GM12872 (cell line): ENCODE measurements at regions not wholly inside any gene's neighbourhood (a gene's known extent, or its start where the extent isn't known, plus 50 kb on each side); places are given as distances from the start of the nearest gene placed in this dataset.

Experiments
- TF ChIP-seq, protein P1 (sequence below): IDR thresholded peaks from 3 replicates; pipeline ENCODE4 v1.5.1; 2011; ENCODE audit warnings: low read depth, mild to moderate bottlenecking, low read length, moderate library complexity; ENCODE audit not compliant: insufficient read depth

DNA sequence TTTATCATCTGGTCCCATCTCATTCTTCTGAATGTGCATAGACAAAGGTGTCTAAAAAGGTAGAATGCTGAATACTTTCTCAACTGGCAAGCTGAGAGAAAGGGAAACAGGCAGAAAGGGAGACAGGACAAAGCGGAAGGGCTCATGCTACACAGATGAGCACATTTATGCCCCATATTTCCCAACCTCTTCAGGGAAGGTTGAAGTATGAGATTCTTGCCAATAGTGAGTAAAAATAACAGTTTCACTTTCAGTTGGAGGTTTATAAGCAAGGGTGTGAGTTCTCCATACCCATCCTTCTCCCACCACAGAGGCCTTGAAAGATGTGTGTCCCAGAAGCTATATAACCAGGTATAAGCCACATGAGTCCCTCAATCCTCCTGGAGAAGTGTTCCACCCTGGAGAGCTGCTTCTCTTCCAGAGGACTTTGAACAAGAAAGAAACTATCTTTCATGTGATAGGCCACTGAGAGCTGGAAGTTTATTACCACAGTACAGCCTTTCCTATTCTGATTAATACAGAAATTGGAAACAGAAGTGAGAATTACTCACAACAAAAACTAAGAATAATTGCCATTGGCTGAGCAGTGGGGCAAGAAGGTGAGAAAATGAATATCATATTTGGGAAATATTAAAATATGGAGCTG, 709.4 kb upstream of the NR2F2 start:
- TF ChIP-seq, protein P1, sequence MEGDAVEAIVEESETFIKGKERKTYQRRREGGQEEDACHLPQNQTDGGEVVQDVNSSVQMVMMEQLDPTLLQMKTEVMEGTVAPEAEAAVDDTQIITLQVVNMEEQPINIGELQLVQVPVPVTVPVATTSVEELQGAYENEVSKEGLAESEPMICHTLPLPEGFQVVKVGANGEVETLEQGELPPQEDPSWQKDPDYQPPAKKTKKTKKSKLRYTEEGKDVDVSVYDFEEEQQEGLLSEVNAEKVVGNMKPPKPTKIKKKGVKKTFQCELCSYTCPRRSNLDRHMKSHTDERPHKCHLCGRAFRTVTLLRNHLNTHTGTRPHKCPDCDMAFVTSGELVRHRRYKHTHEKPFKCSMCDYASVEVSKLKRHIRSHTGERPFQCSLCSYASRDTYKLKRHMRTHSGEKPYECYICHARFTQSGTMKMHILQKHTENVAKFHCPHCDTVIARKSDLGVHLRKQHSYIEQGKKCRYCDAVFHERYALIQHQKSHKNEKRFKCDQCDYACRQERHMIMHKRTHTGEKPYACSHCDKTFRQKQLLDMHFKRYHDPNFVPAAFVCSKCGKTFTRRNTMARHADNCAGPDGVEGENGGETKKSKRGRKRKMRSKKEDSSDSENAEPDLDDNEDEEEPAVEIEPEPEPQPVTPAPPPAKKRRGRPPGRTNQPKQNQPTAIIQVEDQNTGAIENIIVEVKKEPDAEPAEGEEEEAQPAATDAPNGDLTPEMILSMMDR: no peak

DNA sequence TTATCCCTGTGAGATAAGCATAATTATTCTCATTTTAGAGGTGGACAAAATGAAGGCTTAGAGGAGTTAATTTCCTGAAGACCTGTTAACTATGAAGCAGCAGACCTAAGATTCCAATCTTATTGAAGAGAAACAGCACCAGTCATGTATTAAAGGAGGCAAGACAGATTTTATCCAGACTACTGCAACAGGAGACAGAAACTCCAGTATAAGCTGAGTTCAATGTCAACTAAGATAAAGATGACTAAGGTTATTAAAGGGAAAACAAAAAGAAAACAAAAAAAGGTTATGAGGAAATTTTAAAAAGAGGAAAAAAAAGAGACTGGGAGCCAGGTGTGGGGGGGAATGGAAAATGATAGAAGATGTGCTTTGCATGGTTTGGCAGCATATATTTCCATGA, 707.7 kb upstream of the NR2F2 start:
- TF ChIP-seq, protein P1: no peak

DNA sequence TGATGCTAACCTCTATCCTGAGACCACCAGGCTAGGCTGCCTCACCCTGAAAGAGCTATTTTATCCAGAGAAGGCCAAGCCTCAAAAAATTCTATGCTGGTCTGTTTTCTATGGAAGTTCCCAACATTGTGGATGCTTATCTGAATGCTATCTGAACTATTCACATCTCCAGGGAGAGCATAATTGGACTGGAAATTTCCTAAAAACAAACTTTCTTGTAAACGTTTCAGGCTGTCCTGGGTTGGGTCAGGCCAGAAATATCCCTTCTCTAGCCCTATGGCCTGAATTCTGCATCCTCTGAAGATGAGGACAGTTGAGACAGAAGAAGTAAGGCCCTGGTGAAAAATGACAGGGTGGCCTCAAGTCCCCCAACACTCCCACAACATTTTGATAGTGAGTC, 706.4 kb upstream of the NR2F2 start:
- TF ChIP-seq, protein P1: no peak

DNA sequence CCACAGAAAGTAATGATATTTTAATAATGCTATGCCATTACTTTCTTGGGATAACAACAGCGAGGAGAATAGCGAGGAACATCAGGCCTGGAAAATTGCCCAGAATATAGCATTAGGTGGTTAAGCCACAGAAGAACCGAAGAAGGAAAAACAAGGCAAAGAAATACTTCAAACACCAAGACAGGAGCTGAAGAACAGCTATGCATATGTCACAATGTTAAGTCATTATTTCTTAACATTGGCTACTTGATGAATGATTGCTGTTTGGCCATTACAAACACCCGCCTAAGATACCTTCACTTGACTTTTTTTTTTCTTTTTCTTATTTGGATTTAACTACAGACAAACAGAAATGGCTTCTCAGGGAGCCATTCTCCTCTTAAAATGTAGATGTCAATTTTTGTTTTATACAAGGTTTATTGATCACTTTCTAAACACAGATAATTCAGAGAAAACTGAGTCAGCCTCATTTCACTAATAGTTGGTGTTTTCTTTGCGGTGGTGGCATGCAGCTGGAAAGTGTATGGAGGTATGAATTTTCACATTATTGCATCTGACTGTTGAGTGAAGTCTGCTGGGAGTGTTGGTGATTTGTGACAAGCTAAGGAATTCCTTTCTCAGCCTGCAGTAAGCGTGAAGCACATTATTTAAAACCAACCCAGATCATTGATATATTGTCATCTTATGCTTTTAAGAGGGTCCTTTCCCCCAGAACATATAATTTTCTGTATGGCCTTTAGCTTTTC, 705.7 kb upstream of the NR2F2 start:
- TF ChIP-seq, protein P1: no peak

DNA sequence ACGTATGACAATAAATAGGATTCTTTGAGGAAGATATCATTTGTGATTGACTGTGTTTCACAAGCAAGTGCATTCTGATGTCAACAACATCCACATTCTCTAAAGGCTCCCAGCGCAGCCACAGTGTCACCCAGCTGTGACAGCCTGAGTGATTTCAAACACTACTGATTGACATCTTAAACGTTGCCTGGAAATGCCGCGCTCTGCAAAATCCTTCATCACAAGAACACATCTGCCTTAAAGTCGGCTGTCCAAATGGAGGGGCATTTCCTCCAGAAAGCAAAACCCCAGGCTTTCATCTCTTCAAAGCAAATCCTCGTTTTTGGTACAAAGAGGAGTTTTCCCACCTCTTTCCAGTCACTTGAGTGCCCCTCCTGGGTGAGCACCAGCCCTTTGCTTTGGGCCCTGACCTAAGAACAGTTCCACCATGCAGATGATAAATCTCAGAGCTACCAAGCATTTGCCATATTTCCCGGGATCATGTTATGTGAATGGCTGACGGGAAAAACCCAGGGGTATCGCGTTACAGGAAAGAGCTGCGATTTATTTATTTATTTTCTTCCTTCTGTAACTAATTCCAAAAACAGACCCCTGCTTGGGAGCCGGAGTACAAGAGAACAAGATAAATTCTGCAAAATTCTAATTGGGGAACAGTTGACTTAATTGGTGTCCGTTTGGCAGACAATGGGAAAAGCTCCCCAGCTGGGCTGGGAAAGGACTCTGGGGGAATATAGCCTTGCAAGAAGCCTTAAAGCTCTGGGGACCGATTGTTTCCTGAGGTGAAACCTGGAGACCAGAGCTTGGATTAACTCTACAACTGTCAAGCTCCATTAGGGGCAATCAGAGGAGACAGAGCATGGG, 703.8 kb upstream of the NR2F2 start:
- TF ChIP-seq, protein P1: no peak

DNA sequence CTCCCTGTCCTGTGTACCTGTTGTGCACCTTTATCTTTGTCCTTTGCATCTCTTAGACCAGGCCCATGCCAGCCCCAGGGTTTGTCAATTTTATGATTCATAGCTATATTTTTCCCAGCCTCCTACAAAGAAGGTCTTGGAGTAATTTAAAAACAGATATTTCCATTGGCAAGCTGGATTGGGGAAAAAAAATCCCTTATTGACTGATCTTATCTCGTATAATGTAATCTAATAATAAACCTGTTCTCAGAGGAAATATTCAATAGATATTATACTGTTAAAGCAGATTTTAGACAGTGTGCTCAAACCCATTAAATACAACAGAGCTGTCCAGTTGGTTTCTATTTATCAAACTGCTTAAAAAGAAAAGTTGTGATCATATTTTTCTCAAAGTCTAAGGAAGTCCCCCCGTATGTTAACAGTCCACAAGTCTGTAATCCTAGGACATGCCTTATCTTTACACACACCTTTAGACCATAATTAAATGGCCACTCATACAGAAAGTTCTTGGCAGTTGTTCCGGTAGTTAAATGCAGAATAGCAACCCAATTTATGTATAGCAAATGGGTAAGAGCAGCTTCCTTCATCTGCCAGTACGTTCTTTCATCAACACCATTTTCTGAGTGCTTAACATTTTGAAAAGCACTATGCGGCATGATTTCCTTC, 700.9 kb upstream of the NR2F2 start:
- TF ChIP-seq, protein P1: no peak

DNA sequence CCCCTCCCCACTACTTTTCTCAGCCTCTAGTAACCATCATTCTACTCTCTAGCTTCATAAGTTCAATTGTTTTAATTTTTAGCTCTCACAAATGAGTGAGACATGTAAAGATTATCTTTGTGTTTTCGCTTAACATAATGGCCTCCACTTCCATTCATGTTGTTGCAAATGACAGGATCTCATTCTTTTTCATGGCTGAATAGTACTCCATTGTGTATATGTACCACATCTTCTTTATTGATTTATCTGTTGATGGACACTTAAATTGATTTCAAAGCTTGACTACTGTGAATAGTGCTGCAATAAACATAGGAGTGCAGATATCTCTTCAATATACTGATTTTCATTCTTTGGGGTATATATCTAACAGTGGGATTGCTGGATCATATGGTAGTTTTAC, 699.8 kb upstream of the NR2F2 start:
- TF ChIP-seq, protein P1: no peak
